ENCODE measurements at regions not wholly inside any gene's neighbourhood (a gene's known extent, or its start where the extent isn't known, plus 50 kb on each side); places are given as distances from the start of the nearest gene placed in this dataset.
"Not testable (repeated sequence)": the region's sequence is repeated elsewhere in the genome, so short reads cannot be mapped to it uniquely, and the experiment has no call there.

DNA sequence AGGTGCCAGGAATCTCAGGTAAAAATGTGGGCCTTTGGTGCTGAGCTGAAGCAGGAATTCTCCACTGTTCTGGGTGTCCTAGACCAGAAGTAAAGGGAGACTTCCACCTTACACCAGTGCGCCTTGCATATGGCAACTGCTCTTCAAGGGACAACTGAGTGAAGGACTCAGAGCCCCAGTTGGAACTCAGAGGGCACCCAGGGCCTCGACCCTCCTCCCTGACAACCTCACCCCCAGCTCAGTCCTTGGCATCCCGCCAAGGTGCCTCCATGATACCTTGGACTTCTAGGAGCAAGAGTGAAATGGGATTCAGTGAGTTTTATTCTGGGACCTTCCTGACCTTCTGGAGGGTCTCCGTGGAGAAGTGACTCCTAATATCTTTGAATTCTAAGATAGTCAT lies 140.3 kb downstream of the GPCPD1 start:
- TF ChIP-seq, protein P1, sequence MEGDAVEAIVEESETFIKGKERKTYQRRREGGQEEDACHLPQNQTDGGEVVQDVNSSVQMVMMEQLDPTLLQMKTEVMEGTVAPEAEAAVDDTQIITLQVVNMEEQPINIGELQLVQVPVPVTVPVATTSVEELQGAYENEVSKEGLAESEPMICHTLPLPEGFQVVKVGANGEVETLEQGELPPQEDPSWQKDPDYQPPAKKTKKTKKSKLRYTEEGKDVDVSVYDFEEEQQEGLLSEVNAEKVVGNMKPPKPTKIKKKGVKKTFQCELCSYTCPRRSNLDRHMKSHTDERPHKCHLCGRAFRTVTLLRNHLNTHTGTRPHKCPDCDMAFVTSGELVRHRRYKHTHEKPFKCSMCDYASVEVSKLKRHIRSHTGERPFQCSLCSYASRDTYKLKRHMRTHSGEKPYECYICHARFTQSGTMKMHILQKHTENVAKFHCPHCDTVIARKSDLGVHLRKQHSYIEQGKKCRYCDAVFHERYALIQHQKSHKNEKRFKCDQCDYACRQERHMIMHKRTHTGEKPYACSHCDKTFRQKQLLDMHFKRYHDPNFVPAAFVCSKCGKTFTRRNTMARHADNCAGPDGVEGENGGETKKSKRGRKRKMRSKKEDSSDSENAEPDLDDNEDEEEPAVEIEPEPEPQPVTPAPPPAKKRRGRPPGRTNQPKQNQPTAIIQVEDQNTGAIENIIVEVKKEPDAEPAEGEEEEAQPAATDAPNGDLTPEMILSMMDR (IDR thresholded peaks at IDR 0.05; ENCODE audit: insufficient read depth, missing control alignments) = no peak
- DNase-seq (ENCODE audit: insufficient read length, low spot score) (no peak), FAIRE-seq (no peak)

DNA sequence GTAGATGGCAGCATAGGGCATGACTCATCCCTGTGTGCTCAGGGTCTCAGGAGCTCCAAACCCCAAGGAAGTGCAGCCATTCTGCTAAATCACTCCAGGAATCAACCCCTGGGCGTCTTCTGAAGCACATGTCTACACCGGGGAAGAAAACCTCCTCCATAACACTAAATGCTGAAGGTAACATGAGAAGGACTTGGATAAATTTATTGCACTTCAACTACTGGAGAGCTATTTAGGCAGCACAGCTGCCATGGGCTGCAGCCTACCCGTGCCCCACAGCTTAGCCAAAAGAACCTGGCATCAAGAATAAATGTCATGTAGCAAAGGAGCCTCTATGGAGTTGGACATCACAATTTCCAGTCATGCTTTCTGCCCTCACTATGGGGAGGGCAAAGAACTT lies 141.7 kb downstream of the GPCPD1 start:
- DNase-seq (ENCODE audit: insufficient read length, low spot score) (no peak), FAIRE-seq (no peak)
- TF ChIP-seq, protein P1 (IDR thresholded peaks at IDR 0.05; ENCODE audit: insufficient read depth, missing control alignments) = no peak

DNA sequence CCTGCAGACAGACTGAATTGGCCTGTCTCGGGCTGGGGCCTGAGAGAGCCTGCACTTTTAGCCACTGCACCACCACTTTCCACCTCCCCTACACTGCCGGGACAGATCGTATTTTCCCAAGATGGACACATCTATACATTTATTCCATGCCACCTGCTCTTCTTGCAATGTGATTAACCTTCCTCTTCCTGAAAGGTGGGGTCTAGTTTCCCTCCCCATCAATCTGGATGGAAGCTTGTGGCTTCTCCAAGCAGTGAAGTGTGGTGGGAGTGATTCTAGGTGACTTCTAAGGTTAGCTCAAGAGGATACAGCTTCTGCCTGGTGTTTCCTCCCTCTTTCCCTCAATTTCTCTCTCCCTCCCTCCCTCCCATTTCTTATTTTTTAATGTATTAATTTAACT lies 143.7 kb downstream of the GPCPD1 start:
- TF ChIP-seq, protein P1 (IDR thresholded peaks at IDR 0.05; ENCODE audit: insufficient read depth, missing control alignments) = no peak
- FAIRE-seq (no peak), DNase-seq (ENCODE audit: insufficient read length, low spot score) (no peak)

DNA sequence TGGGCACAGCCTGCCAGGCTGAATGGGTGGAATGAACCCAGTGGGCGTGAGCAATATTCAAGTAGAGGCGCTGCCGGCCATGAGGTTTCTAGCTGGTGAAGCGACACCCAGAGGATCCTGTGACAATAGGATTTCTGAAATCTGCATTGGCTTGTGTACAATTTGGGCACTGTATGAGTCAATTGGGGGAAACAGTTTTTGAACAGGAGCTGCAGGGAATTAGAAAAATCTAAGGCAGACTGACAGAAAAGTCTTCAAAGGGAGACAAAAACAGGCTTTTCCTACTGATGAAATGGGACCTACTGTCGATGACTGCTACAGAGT lies 145.2 kb downstream of the GPCPD1 start:
- TF ChIP-seq, protein P1 (IDR thresholded peaks at IDR 0.05; ENCODE audit: insufficient read depth, missing control alignments) = no peak
- FAIRE-seq (no peak), DNase-seq (ENCODE audit: insufficient read length, low spot score) (no peak)

DNA sequence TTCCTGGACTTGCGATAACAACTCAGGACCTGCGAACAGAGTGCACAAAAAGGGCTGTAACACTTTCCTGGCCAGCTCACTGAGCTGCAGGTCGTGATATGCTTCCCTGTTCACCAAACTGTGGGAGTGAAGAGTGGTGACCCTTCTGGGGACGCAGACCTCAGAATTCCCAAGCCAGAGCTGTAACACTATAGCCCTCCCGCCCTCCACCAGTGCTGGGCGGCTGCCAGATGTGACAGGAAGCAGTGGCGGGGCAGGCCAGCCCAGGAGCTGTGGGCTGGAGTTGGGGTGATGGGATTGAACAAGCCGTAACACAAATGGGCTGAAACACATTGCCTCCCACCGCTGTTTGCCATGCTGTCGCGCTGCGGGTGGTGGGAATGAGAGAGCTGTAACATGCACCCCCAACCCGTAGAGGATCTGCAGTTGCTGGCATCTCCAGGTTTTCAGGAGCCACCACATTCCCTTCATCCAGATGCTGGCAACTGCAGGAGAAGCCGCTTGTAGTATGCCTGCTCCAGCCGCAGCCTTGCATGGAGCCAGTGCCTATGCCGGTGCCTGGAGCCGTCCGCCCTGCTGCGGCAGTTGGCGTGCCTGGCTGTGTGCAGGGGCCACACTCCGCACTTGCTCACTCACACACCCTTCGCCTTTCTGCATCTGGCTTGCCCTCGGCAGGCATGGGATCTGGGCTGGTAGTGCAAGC lies 145.8 kb downstream of the GPCPD1 start:
- FAIRE-seq (no peak), DNase-seq (ENCODE audit: insufficient read length, low spot score) (no peak)
- TF ChIP-seq, protein P1 (IDR thresholded peaks at IDR 0.05; ENCODE audit: insufficient read depth, missing control alignments) = no peak

DNA sequence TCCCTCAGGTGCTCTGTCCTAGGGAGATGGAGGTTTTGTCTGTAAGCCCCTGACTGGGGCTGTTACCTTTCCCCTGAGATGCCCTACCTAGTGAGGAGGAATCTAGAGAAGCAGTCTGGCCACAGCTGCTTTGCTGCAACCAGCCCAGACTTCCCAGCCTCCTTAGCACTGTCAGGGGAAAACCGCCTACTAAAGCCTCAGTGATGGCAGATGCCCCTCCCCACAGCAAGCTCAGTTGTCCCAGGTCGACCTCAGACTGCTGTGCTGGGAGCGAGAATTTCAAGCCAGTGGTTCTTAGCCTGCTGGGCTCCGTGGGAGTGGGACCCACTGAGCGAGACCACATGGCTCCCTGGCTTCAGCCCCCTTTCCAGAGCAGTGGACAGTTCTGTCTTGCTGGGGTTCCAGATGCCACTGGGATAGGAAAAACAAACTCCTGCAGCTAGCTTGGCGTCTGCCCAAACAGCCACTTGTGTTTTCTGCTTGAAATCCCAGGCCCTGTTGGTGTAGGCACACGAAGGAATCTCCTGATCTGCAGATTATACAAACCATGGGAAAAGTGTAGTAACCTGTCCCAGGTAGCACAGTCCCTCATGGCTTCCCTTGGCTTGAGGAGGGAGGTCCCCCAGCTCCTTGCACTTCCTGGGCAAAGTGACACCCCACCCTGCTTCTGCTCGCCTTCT lies 146.4 kb upstream of the PROKR2 start:
- no peak for FAIRE-seq
- TF ChIP-seq, protein P1 (IDR thresholded peaks at IDR 0.05; ENCODE audit: insufficient read depth, missing control alignments) = no peak
- no peak for DNase-seq (ENCODE audit: insufficient read length, low spot score)

DNA sequence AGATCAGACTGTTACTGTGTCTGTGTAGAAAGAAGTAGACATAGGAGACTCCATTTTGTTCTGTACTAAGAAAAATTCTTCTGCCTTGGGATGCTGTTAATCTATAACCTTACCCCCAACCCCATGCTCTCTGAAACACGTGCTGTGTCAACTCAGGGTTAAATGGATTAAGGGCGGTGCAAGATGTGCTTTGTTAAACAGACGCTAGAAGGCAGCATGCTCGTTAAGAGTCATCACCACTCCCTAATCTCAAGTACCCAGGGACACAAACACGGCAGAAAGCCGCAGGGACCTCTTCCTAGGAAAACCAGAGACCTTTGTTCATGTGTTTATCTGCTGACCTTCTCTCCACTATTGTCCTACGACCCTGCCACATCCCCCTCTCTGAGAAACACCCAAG lies 137.0 kb upstream of the PROKR2 start:
- DNase-seq (ENCODE audit: insufficient read length, low spot score); FAIRE-seq: not testable (repeated sequence)

DNA sequence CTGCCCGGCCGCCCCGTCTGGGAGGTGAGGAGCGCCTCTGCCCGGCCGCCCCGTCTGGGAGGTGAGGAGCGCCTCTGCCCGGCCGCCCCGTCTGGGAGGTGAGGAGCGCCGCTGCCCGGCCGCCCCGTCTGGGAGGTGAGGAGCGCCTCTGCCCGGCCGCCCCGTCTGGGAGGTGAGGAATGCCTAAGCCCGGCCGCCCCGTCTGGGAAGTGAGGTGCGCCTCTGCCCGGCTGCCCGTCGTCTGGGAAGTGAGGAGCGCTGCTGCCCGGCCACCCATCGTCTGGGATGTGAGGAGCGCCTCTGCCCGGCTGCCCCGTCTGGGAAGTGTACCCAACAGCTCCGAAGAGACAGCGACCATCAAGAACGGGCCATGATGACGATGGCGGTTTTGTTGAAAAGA lies 136.6 kb upstream of the PROKR2 start:
- not testable (repeated sequence) for DNase-seq (ENCODE audit: insufficient read length, low spot score); FAIRE-seq

DNA sequence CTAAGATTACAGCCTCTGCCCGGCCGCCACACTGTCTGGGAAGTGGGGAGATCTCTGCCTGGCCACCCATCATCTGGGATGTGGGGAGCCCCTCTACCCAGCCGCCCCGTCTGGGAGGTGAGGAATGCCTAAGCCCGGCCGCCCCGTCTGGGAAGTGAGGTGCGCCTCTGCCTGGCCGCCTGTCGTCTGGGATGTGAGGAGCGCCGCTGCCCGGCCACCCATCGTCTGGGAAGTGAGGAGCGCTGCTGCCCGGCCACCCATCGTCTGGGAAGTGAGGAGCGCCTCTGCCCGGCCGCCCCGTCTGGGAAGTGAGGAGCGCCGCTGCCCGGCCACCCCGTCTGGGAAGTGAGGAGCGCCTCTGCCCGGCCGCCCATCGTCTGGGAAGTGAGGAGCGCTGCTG lies 135.9 kb upstream of the PROKR2 start:
- not testable (repeated sequence) for FAIRE-seq; DNase-seq (ENCODE audit: insufficient read length, low spot score)

DNA sequence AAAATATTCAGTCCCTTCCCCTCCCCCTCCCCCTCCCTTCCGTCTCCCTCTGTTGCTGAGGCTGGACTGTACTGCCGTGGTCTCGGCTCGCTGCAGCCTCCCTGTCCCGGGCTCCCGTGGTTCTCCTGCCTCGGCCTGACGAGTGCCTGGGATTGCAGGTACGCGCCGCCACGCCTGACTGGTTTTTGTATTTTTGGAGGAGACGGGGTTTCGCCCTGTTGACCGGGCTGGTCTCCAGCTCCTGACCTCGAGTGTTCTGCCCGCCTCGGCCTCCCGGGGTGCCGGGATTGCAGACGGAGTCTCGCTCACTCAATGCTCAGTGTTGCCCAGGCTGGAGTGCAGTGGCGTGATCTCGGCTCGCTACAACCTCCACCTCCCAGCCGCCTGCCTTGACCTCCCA lies 135.5 kb upstream of the PROKR2 start:
- not testable (repeated sequence) for FAIRE-seq; DNase-seq (ENCODE audit: insufficient read length, low spot score)

Measured in D721Med (cell line).